ENCODE measurements at regions not wholly inside any gene's neighbourhood (a gene's known extent, or its start where the extent isn't known, plus 50 kb on each side); places are given as distances from the start of the nearest gene placed in this dataset.

DNA sequence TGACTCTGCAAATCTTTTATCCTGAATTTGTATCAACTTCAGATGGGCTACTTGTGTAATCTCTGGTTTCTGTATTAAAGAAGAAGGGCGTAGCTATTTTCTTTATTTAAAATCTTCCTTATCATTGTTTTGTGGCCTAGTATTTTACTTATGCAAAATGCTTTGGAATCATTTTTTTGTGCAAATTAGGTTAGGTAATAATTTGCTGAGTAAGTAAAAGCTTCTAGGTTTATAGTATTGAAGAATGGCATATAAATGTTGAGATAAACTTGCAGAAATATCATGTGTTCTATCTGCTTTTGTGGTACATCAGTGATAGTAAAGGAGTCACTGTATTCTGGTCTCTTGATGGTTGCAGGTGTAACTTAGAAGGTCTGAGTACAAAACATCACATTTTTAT, 197.2 kb upstream of the IL15 start:
- Mint-ChIP-seq H3K36me3 (no peaks in the 10 kb centered on the region), H3K4me1 (ENCODE audit: low read depth) (no peaks in the 10 kb centered on the region), H3K27me3 (peaks cover 1% of the 10 kb centered on the region), H3K27ac (no peak overlapping the region), H3K4me3 (no peak overlapping the region), H3K9me3 (ENCODE audit: low read depth) (no peaks in the 10 kb centered on the region)

DNA sequence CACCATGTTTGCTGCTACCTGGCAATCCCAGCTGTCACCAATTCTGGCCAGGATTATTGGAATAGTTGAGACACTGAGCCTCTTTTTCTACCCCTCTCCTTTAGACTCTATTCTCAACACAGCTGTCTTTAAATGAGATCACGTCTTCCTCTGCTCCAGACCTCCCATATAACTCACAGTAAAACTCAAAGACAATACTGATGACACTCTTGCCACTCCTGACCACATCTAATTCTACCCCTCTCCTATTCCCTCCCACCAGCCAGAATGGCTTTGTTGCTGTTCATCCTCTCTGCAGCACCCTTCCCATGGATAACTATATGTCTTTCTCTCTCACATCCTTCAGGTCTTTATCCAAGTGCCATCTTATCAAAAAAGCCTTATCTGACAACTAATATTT, 188.6 kb upstream of the IL15 start:
- no peak overlapping the region for H3K27ac Mint-ChIP-seq
- no peak overlapping the region for H3K4me3 Mint-ChIP-seq
- H3K36me3 Mint-ChIP-seq = no peaks in the 10 kb centered on the region
- no peaks in the 10 kb centered on the region for H3K9me3 Mint-ChIP-seq (ENCODE audit: low read depth)
- no peaks in the 10 kb centered on the region for H3K4me1 Mint-ChIP-seq (ENCODE audit: low read depth)
- peaks cover 2% of the 10 kb centered on the region for H3K27me3 Mint-ChIP-seq

DNA sequence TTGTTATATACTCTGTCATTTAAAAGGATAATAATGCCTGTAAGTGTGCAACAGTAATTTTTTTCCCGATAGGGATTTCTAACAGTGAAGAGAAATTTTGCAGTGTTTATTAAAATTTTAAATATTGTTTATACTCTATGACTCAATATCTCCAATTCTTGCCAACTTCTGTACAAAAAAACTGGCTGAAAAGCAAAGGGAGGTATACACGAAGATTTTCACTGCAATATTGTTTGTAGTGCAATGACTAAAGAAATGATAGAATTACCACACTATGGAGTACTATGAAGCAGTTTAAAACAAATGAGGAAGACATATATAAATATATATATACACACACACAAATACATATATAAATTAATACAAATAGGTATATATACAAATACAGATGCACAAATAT, 187.9 kb upstream of the IL15 start:
- H3K27me3 Mint-ChIP-seq = peaks cover 2% of the 10 kb centered on the region
- H3K27ac Mint-ChIP-seq = no peak overlapping the region
- no peaks in the 10 kb centered on the region for H3K4me1 Mint-ChIP-seq (ENCODE audit: low read depth)
- no peaks in the 10 kb centered on the region for H3K36me3 Mint-ChIP-seq
- H3K4me3 Mint-ChIP-seq = no peak overlapping the region
- no peaks in the 10 kb centered on the region for H3K9me3 Mint-ChIP-seq (ENCODE audit: low read depth)

DNA sequence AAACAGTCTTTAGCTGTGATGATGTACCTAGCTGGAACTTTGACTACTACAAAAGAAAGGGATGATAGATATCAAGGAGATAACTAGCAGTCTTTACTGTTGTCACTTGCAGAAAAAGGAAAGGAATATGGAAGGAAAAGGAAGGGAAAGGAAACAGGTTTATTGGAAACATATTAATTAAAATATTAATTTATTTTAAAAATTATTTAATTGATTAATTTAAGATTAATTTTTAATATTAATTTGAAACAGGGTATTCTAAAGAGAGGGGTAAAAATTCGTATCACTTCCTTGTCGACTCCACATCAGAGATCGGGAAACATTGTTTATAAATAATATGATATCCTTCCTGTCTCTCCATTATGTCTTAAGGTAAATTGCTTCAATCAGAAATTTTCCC, 186.5 kb upstream of the IL15 start:
- Mint-ChIP-seq H3K4me3 (no peak overlapping the region), H3K36me3 (no peaks in the 10 kb centered on the region), H3K4me1 (ENCODE audit: low read depth) (no peaks in the 10 kb centered on the region), H3K27me3 (peaks cover 3% of the 10 kb centered on the region), H3K9me3 (ENCODE audit: low read depth) (no peaks in the 10 kb centered on the region), H3K27ac (no peak overlapping the region)

DNA sequence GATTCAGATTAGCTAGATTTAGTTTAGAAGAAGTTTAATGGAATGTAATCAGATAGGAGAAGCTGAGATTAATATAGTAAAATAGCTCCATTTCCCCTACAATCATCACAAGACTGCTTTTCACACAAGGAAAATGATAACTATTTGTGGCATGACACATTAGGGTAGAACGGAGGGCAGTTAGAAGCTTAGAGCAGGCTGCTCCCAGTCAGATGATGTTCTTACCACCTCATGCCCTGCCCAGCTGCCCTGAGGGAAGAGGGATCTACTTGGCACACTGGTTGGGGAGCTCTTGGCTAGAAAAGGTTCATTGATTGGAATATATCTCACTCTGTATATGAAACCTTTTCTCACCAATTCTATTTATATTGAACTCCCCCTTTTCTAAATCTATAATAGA, 180.7 kb upstream of the IL15 start:
- Mint-ChIP-seq H3K4me3 (no peak overlapping the region), H3K9me3 (ENCODE audit: low read depth) (no peaks in the 10 kb centered on the region), H3K36me3 (no peaks in the 10 kb centered on the region), H3K27ac (no peak overlapping the region), H3K27me3 (peaks cover 1% of the 10 kb centered on the region), H3K4me1 (ENCODE audit: low read depth) (no peaks in the 10 kb centered on the region)

DNA sequence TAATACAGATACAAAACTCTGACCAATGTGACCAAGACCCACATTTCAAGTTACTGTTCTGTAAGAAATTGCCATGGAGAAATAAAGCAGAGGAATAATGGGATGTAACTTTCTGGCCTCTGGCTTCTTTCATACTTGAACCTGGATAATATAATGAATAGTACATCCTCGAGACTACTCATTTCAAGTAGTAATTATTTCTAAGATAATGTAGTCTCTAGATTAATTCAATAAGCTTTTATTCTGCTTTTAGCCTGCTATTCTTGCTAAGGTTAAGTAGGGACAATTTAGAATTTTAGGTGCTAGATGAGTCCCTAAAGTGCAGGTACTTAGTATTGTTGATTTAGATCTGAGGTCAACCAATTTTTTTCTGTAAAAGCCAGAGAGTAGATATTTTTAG, 178.7 kb upstream of the IL15 start:
- Mint-ChIP-seq H3K4me1 (ENCODE audit: low read depth) (no peaks in the 10 kb centered on the region), H3K9me3 (ENCODE audit: low read depth) (no peaks in the 10 kb centered on the region), H3K4me3 (no peak overlapping the region), H3K36me3 (no peaks in the 10 kb centered on the region), H3K27ac (no peak overlapping the region), H3K27me3 (peaks cover 1% of the 10 kb centered on the region)

DNA sequence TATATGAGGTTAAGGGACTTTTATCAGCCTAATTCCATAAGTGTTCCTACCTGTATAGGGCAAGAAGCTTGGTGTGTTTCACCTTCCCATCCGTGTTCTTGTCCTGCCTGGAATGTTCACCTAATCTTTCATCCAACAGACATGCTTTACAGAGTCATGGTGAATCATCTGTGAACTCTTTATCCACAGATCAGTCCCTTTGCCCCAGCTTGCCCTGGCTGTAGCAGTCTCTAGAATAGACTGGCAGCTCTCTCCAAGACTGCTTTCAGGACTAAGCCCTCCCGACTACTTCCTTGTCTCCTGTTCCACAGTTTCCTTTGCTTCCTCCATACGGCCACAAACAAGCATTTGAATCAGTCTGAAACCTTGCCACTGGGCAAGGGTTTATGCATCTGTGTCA, 177.9 kb upstream of the IL15 start:
- peaks cover 1% of the 10 kb centered on the region for H3K27me3 Mint-ChIP-seq
- no peak overlapping the region for H3K27ac Mint-ChIP-seq
- H3K9me3 Mint-ChIP-seq (ENCODE audit: low read depth) = no peaks in the 10 kb centered on the region
- no peak overlapping the region for H3K4me3 Mint-ChIP-seq
- H3K36me3 Mint-ChIP-seq = no peaks in the 10 kb centered on the region
- H3K4me1 Mint-ChIP-seq (ENCODE audit: low read depth) = no peaks in the 10 kb centered on the region

DNA sequence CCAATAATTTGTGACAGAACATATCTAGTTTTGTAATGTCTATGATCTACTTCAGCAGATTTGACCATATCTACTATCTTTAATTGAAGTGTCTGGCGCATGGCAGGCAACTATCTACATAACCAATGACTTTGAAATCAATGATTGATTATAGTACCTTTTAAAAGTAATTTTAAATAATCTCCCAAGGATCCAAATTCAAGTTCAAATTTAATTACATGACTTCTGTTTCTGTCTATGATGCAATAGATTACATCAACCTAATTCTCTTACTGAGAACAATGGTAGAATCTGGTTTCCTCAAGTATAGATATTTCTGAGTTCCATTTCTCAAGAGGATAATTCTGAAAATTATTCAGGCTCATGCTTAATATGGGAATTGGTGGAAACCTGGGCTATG, 177.4 kb upstream of the IL15 start:
- no peaks in the 10 kb centered on the region for H3K36me3 Mint-ChIP-seq
- H3K4me3 Mint-ChIP-seq = no peak overlapping the region
- H3K27ac Mint-ChIP-seq = no peak overlapping the region
- no peaks in the 10 kb centered on the region for H3K4me1 Mint-ChIP-seq (ENCODE audit: low read depth)
- H3K9me3 Mint-ChIP-seq (ENCODE audit: low read depth) = no peaks in the 10 kb centered on the region
- peaks cover under 1% of the 10 kb centered on the region for H3K27me3 Mint-ChIP-seq

DNA sequence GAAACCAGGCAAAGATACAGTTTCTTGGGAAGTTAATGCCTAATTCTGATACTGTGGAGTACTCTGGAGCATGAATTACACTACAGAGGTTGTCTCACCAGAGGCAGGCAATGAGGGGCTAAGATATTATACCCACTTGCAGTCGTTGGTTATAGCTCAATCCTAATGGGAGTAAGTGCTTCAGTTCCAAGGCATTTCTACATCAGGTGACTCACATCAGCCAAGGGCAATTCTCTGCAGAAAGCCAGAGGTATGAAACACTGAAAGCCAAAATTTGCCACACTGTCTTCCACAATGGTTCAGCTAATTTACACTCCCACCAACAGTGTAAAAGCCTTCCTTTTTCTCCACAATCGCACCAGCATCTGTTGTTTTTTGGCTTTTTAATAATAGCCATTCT, 174.0 kb upstream of the IL15 start:
- Mint-ChIP-seq H3K9me3 (ENCODE audit: low read depth) (no peaks in the 10 kb centered on the region), H3K36me3 (no peaks in the 10 kb centered on the region), H3K27ac (no peak overlapping the region), H3K27me3 (peaks cover 4% of the 10 kb centered on the region), H3K4me1 (ENCODE audit: low read depth) (no peaks in the 10 kb centered on the region), H3K4me3 (no peak overlapping the region)

DNA sequence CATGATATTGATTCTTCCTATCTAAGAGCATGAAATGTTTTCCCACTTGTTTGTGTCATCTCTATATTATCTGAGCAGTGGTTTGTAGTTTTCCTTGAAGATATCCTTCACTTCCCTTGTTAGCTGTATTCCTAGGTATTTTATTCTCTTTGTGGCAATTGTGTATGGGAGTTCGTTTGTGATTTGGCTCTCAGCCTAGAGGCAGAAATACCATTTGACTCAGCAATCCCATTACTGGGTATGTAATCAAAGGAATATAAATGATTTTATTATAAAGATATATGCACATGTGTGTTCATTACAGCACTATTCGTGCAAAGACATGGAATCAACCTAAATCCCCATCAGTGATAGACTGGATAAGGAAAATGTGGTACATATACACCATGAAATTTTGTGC, 172.7 kb upstream of the IL15 start:
- no peak overlapping the region for H3K4me3 Mint-ChIP-seq
- H3K4me1 Mint-ChIP-seq (ENCODE audit: low read depth) = no peaks in the 10 kb centered on the region
- no peak overlapping the region for H3K27ac Mint-ChIP-seq
- no peaks in the 10 kb centered on the region for H3K36me3 Mint-ChIP-seq
- no peaks in the 10 kb centered on the region for H3K9me3 Mint-ChIP-seq (ENCODE audit: low read depth)
- peaks cover 4% of the 10 kb centered on the region for H3K27me3 Mint-ChIP-seq

DNA sequence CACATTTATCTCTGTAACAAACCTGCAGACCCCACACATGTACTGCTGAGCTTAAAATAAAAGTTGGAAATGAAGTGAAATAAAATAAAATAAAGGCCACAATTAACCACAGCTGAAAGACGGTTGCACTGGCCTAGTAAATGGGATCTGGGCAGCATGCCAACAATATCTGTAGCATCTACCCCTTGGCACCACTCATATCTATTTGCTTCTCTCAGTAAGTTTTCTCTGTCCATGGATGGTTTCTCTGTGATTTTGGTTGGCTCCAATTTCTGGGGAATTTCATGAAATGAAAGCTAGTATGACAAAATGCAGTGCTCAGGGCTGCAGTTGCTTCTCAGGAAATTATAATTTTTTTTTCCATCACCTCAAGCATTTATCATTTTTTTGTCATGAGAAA, 172.0 kb upstream of the IL15 start:
- H3K9me3 Mint-ChIP-seq (ENCODE audit: low read depth) = no peaks in the 10 kb centered on the region
- H3K4me3 Mint-ChIP-seq = no peak overlapping the region
- H3K4me1 Mint-ChIP-seq (ENCODE audit: low read depth) = no peaks in the 10 kb centered on the region
- H3K27me3 Mint-ChIP-seq = peaks cover 4% of the 10 kb centered on the region
- no peaks in the 10 kb centered on the region for H3K36me3 Mint-ChIP-seq
- H3K27ac Mint-ChIP-seq = no peak overlapping the region

DNA sequence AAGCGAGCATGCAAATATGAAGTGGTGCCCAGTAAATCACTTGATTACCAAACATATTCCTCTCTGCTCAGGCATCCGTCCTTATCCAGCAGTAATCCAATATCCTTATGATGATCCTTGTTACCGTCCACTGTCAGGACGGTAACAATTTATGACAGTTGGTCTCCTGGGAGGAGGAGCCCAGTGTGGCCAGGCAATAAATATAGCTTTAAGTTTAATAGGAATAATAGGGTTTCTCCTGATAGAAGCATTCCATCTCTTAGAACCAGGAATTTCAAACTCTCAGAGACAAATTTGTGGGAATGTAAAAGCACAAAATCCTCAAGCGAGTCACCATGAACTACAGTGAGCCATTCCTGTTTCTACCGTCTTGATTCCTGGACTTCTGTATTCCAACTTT, 171.2 kb upstream of the IL15 start:
- peaks cover 4% of the 10 kb centered on the region for H3K27me3 Mint-ChIP-seq
- H3K9me3 Mint-ChIP-seq (ENCODE audit: low read depth) = no peaks in the 10 kb centered on the region
- no peak overlapping the region for H3K27ac Mint-ChIP-seq
- H3K4me3 Mint-ChIP-seq = no peak overlapping the region
- no peaks in the 10 kb centered on the region for H3K4me1 Mint-ChIP-seq (ENCODE audit: low read depth)
- H3K36me3 Mint-ChIP-seq = no peaks in the 10 kb centered on the region

DNA sequence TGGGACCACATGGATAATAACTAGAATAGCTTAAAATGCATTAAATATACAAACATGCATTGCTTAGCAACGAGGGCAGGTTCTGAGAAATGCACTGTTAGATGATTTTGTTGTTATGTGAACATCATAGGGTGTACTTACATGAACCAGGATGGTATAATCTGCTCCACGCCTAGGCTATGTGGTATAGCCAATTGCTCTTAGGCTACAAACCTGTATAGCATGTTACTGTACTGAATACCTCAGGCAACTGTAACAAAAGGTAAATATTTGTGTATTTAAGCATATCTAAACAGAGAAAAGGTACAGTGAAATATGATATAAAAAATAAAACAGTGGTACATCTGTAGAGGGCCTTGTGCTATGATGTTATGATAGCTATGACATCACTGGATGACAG, 169.2 kb upstream of the IL15 start:
- H3K4me3 Mint-ChIP-seq = no peak overlapping the region
- H3K36me3 Mint-ChIP-seq = no peaks in the 10 kb centered on the region
- H3K4me1 Mint-ChIP-seq (ENCODE audit: low read depth) = no peaks in the 10 kb centered on the region
- no peak overlapping the region for H3K27ac Mint-ChIP-seq
- no peaks in the 10 kb centered on the region for H3K9me3 Mint-ChIP-seq (ENCODE audit: low read depth)
- H3K27me3 Mint-ChIP-seq = peaks cover 4% of the 10 kb centered on the region

DNA sequence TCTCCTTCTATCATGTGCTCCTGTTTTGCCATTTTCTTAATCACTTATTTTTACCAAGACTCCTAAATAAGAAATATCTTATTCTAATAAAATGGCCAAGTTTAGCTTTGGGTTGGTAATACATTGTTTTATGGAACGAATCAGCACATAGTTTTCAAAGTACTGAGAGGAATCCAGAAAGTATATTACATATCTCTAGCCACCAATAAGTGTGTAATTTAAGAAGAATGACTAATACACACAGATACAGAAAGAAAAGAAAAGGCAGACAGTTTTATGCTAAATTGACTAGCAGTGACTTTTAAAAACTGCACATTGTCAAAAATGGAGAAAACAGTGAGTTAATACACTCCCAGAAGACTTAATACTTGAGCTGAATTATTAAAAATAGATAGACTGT, 167.0 kb upstream of the IL15 start:
- no peaks in the 10 kb centered on the region for H3K9me3 Mint-ChIP-seq (ENCODE audit: low read depth)
- H3K27ac Mint-ChIP-seq = no peak overlapping the region
- no peaks in the 10 kb centered on the region for H3K4me1 Mint-ChIP-seq (ENCODE audit: low read depth)
- H3K36me3 Mint-ChIP-seq = no peaks in the 10 kb centered on the region
- no peak overlapping the region for H3K4me3 Mint-ChIP-seq
- peaks cover 3% of the 10 kb centered on the region for H3K27me3 Mint-ChIP-seq

DNA sequence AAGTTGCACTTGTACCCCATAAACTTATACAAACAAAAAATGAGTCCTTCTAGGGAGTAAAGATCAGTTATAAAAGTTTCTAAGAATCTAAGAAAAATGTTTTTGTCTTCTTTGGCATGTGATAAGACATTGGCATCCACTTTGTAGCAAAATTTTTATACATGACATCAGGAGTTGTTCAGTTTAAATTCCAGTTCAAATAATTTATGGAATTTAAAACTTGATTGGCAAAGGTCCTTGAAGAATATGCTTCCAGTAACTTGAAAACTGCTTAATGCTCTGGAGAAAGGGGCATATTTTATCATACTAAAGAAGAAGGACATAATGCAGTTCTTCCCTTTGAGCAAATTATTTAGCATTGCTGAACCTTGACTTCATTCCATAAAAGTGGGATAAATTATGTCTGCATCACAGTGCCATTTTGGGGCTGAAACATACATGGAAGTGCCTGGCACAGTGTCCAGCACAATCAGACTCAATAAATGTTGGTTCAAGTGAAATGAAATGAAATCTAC, 163.3 kb upstream of the IL15 start:
- Mint-ChIP-seq H3K27me3 (no peaks in the 10 kb centered on the region), H3K4me3 (no peak overlapping the region), H3K27ac (no peak overlapping the region), H3K4me1 (ENCODE audit: low read depth) (no peaks in the 10 kb centered on the region), H3K36me3 (no peaks in the 10 kb centered on the region), H3K9me3 (ENCODE audit: low read depth) (no peaks in the 10 kb centered on the region)

DNA sequence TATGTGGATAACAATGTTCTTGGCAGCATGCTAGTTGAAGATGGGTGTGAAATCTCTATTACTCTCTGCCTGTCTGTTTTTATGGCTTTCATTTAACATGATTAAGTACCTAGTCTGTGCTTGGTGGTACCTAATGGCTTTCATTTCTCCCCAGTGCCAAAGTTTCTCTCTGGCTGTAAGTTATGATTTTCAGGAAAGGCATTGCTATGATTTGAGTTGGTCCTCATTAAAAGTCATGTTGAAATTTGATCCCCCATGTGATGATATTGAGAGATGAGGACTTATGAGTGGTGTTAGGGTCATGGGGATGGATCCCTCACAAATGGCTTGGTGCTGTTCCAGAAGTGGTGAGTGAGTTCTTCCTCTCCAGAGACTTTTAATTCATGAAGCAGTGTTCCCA, 162.4 kb upstream of the IL15 start:
- H3K27ac Mint-ChIP-seq = no peak overlapping the region
- H3K9me3 Mint-ChIP-seq (ENCODE audit: low read depth) = no peaks in the 10 kb centered on the region
- no peaks in the 10 kb centered on the region for H3K36me3 Mint-ChIP-seq
- no peak overlapping the region for H3K4me3 Mint-ChIP-seq
- no peaks in the 10 kb centered on the region for H3K4me1 Mint-ChIP-seq (ENCODE audit: low read depth)
- H3K27me3 Mint-ChIP-seq = no peaks in the 10 kb centered on the region

DNA sequence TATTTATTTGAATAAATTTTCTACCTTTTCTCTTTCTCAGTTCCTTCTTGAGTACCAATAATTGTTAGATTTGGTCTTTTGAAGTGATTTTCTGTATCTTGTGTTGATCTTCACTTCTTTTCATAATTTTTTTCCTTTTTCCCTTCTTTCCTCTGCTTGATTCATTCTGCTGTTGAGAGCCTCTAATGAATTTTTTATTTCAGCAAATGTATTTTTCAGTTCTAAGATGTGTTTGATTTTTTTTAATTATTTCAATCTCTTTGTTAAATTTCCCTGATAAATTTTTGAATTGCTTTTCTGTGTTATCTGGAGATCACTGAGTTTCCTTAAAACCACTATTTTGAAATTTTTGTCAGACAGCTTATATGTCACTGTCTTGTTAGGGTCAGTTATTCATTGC, 155.4 kb upstream of the IL15 start:
- Mint-ChIP-seq H3K36me3 (no peaks in the 10 kb centered on the region), H3K4me3 (no peak overlapping the region), H3K27me3 (no peaks in the 10 kb centered on the region), H3K4me1 (ENCODE audit: low read depth) (no peaks in the 10 kb centered on the region), H3K9me3 (ENCODE audit: low read depth) (peaks cover 28% of the 10 kb centered on the region), H3K27ac (no peak overlapping the region)

Measured in activated naive CD8-positive, alpha-beta T cell (primary cell).